Karpas-422 (cell line): ENCODE measurements at regions not wholly inside any gene's neighbourhood (a gene's known extent, or its start where the extent isn't known, plus 50 kb on each side); places are given as distances from the start of the nearest gene placed in this dataset.

Experiments
- DNase-seq: peaks from one replicate; pipeline ENCODE4 v3.0.0-alpha.2; 2015
- H2AFZ ChIP-seq: fragments of 200-600 bp; sonication (generic); 2 replicates; pipeline ENCODE4 v1.6.1; 2014; ENCODE audit warnings: antibody characterized with exemption, low read length, mixed read lengths
- H3K27ac ChIP-seq: fragments of 200-600 bp; sonication (generic); 2 replicates; pipeline ENCODE4 v1.5.1; 2014; ENCODE audit warnings: mild to moderate bottlenecking, low read length, moderate library complexity
- H3K27me3 ChIP-seq: fragments of 200-600 bp; sonication (generic); 2 replicates; pipeline ENCODE4 v1.6.1; 2014; ENCODE audit warnings: low read length, mixed read lengths
- H3K36me3 ChIP-seq: fragments of 200-600 bp; sonication (generic); 2 replicates; pipeline ENCODE4 v1.6.1; 2014; ENCODE audit warnings: low read length, mixed read lengths; ENCODE audit not compliant: insufficient read depth
- H3K4me1 ChIP-seq: fragments of 200-600 bp; sonication (generic); 2 replicates; pipeline ENCODE4 v1.6.1; 2014; ENCODE audit warnings: mild to moderate bottlenecking, low read length, mixed read lengths
- H3K4me2 ChIP-seq: fragments of 200-600 bp; sonication (generic); 2 replicates; pipeline ENCODE4 v1.6.1; 2014; ENCODE audit warnings: low read length, low read depth, mild to moderate bottlenecking; ENCODE audit not compliant: poor library complexity, severe bottlenecking
- H3K4me3 ChIP-seq: fragments of 200-600 bp; sonication (generic); 2 replicates; pipeline ENCODE4 v1.5.1; 2014; ENCODE audit warnings: mild to moderate bottlenecking, antibody characterized with exemption, low read length, mixed read lengths
- H3K79me2 ChIP-seq: fragments of 200-600 bp; sonication (generic); 2 replicates; pipeline ENCODE4 v1.6.1; 2014; ENCODE audit warnings: mild to moderate bottlenecking, low read length, mixed read lengths
- H3K9ac ChIP-seq: fragments of 200-600 bp; sonication (generic); 2 replicates; pipeline ENCODE4 v1.6.0; 2014; ENCODE audit warnings: low read length
- H3K9me2 ChIP-seq: fragments of 200-600 bp; sonication (generic), shearing (Covaris generic); replicated peaks from 2 replicates; pipeline ENCODE4 v1.6.0; 2014; ENCODE audit warnings: mild to moderate bottlenecking, low read length, moderate library complexity; ENCODE audit not compliant: insufficient read depth
- H3K9me3 ChIP-seq: fragments of 300-700, 200-600 bp; sonication (generic); 2 replicates; pipeline ENCODE4 v1.6.1; 2014; ENCODE audit warnings: low read length, mixed read lengths
- H4K20me1 ChIP-seq: fragments of 200-600 bp; sonication (generic); 2 replicates; pipeline ENCODE4 v1.6.1; 2014; ENCODE audit warnings: mild to moderate bottlenecking, antibody characterized with exemption, low read length, low read depth; ENCODE audit not compliant: insufficient read depth

DNA sequence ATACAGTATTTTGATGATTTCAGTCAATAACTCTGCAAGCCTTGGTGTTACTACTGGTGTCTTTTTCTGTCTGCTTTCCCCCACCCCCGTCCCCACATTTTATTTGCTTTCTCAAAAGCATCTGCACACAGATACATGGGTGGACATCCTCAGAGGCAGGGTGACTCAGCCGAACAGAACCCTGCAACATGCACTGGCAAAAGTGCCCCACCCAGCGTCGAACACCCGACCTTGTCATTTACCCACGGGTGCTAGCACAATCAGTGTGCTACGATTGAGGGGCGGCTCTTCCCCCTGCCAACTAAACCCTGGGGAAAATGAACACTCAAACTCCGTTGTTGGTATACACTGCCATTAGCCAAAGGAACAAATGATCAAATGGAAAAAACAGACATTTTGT is 115.9 kb upstream of the NAA20 start:
- no peaks in the 10 kb centered on the region; the same call in 1 of the 2 replicates for H3K27me3 ChIP-seq

DNA sequence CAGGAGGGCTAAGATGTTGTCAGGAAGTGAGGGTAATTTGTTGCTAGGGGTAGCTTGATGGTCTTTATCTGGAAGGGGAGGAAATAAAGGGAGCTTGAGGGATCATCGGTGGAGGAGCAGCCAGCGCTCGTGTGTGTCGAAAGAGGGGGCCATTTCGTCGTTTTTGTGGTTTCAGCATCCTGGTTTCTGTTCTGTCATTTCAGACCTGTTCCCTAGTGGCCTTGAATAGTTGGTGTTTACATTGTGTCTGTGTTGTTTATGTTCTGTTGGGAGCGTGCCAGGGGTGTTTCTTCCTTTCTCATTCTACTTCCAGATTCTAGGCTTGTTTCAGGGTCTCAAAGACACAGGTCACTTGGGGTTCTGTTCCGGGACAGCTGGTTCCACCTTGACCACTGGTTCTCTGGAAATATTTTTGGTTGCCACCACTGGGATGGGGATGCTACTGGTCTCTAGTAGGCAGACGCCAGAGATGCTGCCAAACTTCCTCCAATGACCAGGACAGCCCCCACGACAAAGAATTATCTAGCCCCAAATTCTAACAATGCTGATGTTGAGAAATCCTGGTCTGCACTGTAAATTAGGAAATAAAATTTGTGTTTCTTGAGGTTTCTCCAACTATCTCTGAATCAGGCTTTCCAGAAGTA is 113.9 kb upstream of the NAA20 start:
- H3K36me3 ChIP-seq: no peaks in the 10 kb centered on the region
- H3K9me2 ChIP-seq: no peaks in the 10 kb centered on the region
- H4K20me1 ChIP-seq: no peaks in the 10 kb centered on the region
- no peak overlapping the region for H3K27ac ChIP-seq
- H3K9me3 ChIP-seq: no peaks in the 10 kb centered on the region
- H3K4me3 ChIP-seq: no peak overlapping the region
- no peak overlapping the region for H3K9ac ChIP-seq
- H2AFZ ChIP-seq: no peak overlapping the region
- peak; percentile 78 for DNase-seq
- no peaks in the 10 kb centered on the region for H3K79me2 ChIP-seq
- H3K4me2 ChIP-seq: no peak overlapping the region
- H3K27me3 ChIP-seq: no peaks in the 10 kb centered on the region; the same call in 1 of the 2 replicates
- H3K4me1 ChIP-seq: no peaks in the 10 kb centered on the region

More for the DNA sequence above, 115.9 kb upstream of the NAA20 start:
- no peaks in the 10 kb centered on the region for H3K9me2 ChIP-seq
- H2AFZ ChIP-seq: no peak overlapping the region
- no peaks in the 10 kb centered on the region for H3K4me1 ChIP-seq
- H4K20me1 ChIP-seq: no peaks in the 10 kb centered on the region
- no peaks in the 10 kb centered on the region for H3K36me3 ChIP-seq
- no peak overlapping the region for H3K4me2 ChIP-seq
- DNase-seq: no peak
- no peak overlapping the region for H3K27ac ChIP-seq
- no peak overlapping the region for H3K9ac ChIP-seq
- H3K9me3 ChIP-seq: no peaks in the 10 kb centered on the region
- H3K79me2 ChIP-seq: no peaks in the 10 kb centered on the region
- H3K4me3 ChIP-seq: no peak overlapping the region

DNA sequence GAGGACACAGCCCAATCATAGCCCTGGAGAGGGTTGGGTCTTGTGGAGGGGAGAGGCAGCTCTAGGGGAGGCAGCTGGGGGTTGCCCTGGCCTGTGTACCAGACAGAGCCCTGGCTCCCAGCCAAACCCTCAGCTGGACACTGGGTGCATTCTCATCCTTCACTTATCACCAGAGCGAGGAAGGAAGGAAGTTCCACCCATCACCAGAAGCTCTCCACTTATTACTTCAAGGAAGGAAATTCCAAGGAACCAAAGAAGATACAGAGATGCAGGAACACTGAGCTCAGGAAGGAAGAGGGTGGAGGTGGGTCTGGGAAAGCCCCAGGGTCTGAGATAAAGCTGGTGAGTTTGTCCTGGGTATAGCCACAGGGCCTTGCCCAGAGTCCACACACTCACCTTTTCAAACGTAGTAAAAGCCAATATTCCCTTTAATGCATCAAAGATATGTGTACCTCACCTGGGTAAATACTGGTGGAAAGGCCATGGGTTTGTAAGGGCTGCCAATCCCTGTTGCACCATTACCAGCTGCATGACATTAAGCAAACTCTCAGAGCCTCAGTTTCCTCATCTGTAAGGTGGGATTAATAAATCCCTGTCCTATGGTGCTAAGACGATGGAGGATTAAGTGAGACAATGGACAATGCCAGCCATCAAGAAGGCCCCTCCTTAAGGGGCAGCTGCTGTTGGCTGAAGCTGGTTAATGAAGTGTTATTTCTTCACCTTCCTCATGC is 109.7 kb upstream of the NAA20 start:
- Histone ChIP-seq H3K9ac (no peak overlapping the region), H3K4me1 (peaks cover 10% of the 10 kb centered on the region), H3K9me2 (no peaks in the 10 kb centered on the region), H3K36me3 (no peaks in the 10 kb centered on the region), H3K4me2 (no peak overlapping the region), H3K9me3 (no peaks in the 10 kb centered on the region), H3K79me2 (no peaks in the 10 kb centered on the region), H2AFZ (no peak overlapping the region), H3K27ac (no peak overlapping the region), H3K27me3 (no peaks in the 10 kb centered on the region), H4K20me1 (no peaks in the 10 kb centered on the region), H3K4me3 (no peak overlapping the region)
- DNase-seq: no peak

GRCh38 chr20:19908576-19908975 is 108.6 kb upstream of the NAA20 start:
- no peak for DNase-seq
- Histone ChIP-seq H3K4me2 (no peak overlapping the region), H2AFZ (no peak overlapping the region), H3K9me2 (no peaks in the 10 kb centered on the region), H4K20me1 (no peaks in the 10 kb centered on the region), H3K79me2 (no peaks in the 10 kb centered on the region), H3K27ac (no peak overlapping the region), H3K4me1 (peaks cover 10% of the 10 kb centered on the region), H3K9me3 (no peaks in the 10 kb centered on the region), H3K27me3 (no peaks in the 10 kb centered on the region), H3K9ac (no peak overlapping the region), H3K4me3 (no peak overlapping the region), H3K36me3 (no peaks in the 10 kb centered on the region)

DNA sequence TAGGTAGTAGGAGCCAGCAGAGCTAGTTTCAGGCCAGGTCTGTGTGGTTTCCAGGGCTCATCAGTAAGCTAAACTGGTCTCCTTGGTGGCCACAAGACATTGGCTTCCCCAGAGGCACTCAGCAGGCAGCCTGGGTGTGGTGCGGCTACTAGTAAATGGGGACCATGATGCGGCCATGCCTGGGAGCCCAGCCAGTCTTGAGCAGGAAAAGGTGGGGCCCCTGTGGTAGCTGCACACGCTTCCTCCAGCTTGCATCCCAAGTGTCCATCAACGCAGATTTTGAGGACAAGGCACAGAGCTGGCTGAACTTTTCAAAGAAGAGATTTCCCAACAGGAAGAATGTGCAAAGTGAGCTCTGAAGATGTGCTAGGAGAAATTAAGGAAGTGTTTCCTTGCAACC is 107.4 kb upstream of the NAA20 start:
- Histone ChIP-seq H3K27ac (no peak overlapping the region), H3K36me3 (no peaks in the 10 kb centered on the region), H3K9me2 (no peaks in the 10 kb centered on the region), H3K79me2 (no peaks in the 10 kb centered on the region), H3K4me3 (no peak overlapping the region), H3K9me3 (no peaks in the 10 kb centered on the region), H3K4me1 (peaks cover 19% of the 10 kb centered on the region), H4K20me1 (no peaks in the 10 kb centered on the region), H3K9ac (no peak overlapping the region), H2AFZ (no peak overlapping the region), H3K27me3 (no peaks in the 10 kb centered on the region), H3K4me2 (no peak overlapping the region)
- DNase-seq: no peak

GRCh38 chr20:19911810-19912382 is 105.3 kb upstream of the NAA20 start:
- H4K20me1 ChIP-seq: no peaks in the 10 kb centered on the region
- no peaks in the 10 kb centered on the region for H3K9me2 ChIP-seq
- H3K36me3 ChIP-seq: no peaks in the 10 kb centered on the region
- H3K9me3 ChIP-seq: no peaks in the 10 kb centered on the region
- no peaks in the 10 kb centered on the region for H3K27me3 ChIP-seq
- H3K9ac ChIP-seq: no peak overlapping the region
- no peak overlapping the region for H3K27ac ChIP-seq
- H3K4me1 ChIP-seq: peaks cover 41% of the 10 kb centered on the region
- 0 out of 2 replicates have a peak overlapping the region, but pooled peaks have one; percentile 18 for H2AFZ ChIP-seq
- H3K4me3 ChIP-seq: no peak overlapping the region
- no peak overlapping the region for H3K4me2 ChIP-seq
- no peak for DNase-seq
- H3K79me2 ChIP-seq: no peaks in the 10 kb centered on the region

- peaks cover 55% of the 10 kb centered on the region for H3K4me1 ChIP-seq
- H3K4me3 ChIP-seq: no peak overlapping the region
- H3K27me3 ChIP-seq: no peaks in the 10 kb centered on the region
- no peak for DNase-seq
- H3K9me3 ChIP-seq: no peaks in the 10 kb centered on the region
- H3K79me2 ChIP-seq: no peaks in the 10 kb centered on the region
- H4K20me1 ChIP-seq: no peaks in the 10 kb centered on the region
- H3K4me2 ChIP-seq: no peak overlapping the region
- no peaks in the 10 kb centered on the region for H3K9me2 ChIP-seq
- H3K27ac ChIP-seq: no peak overlapping the region
- H2AFZ ChIP-seq: no peak overlapping the region
- no peak overlapping the region for H3K9ac ChIP-seq
- no peaks in the 10 kb centered on the region for H3K36me3 ChIP-seq
Measured at GRCh38 chr20:19913349-19913748, 103.8 kb upstream of the NAA20 start.

DNA sequence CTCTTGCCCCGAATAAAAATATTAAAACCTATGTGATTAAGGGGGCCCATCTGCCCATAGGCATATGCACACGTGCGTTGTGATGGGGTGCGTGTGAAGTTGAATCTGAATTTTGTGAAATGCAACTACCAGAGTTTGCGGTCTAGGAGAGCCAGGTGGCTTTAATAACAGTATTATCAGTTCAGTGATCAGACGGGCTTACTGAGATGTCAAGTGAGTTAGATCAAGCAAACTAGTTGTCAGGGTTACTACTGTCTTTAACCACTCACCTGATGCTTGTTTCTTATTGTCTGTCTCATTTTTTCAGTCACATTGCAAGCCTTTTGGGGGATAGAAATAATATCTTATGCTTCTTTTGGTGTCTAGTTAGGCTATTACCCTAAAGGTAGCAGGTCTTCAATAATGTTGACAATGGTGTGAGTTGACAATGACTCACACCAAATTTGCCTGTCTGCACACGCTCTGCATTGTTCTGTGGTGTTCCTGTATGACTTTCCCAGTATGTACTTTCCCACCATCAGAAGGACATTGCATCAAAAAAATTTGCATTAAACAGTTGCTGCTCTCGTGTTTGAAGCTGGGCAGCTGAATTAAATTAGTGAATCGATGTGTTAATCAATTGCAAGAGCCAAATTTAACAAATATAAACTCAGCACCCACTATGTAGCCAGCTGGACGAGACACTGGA is 103.1 kb upstream of the NAA20 start:
- Histone ChIP-seq H4K20me1 (no peaks in the 10 kb centered on the region), H3K9ac (peak overlapping the region; percentile 49; the same call in 1 of the 2 replicates), H3K9me2 (no peaks in the 10 kb centered on the region), H3K36me3 (no peaks in the 10 kb centered on the region), H3K27ac (no peak overlapping the region; the same call in 1 of the 2 replicates), H3K27me3 (no peaks in the 10 kb centered on the region), H3K9me3 (no peaks in the 10 kb centered on the region), H3K4me3 (0 out of 2 replicates have a peak overlapping the region, but pooled peaks have one; percentile 55), H2AFZ (peak overlapping the region; percentile 36; the same call in 1 of the 2 replicates), H3K4me2 (peak overlapping the region; percentile 62), H3K4me1 (peaks cover 57% of the 10 kb centered on the region), H3K79me2 (no peaks in the 10 kb centered on the region)
- no peak for DNase-seq
